ENCODE measurements at regions not wholly inside any gene's neighbourhood (a gene's known extent, or its start where the extent isn't known, plus 50 kb on each side); places are given as distances from the start of the nearest gene placed in this dataset.

GRCh38 chr4:136000246-136000645 is 1532.0 kb downstream of the PCDH18 start:
- in situ Hi-C loops (cut with MboI), result no loop called here
- no peak overlapping the region for H2AFZ ChIP-seq (ENCODE audit: control insufficient read depth, low read depth, low read length)
- TF ChIP-seq PBX3 (IDR thresholded peaks at IDR 0.05; ENCODE audit: insufficient replicate concordance, low read depth, low read length) (no peak), BHLHE40 (IDR thresholded peaks at IDR 0.05; ENCODE audit: borderline replicate concordance in 1 of 2, low read depth in 2 of 2, low read length in 1 of 2) (no peak), CHD4 (IDR thresholded peaks at IDR 0.05) (no peak), HDGF (IDR thresholded peaks at IDR 0.05) (no peak), CBX3 (IDR thresholded peaks at IDR 0.05; ENCODE audit: borderline replicate concordance, low read depth) (no peak), ESRRA (IDR thresholded peaks at IDR 0.05; ENCODE audit: low read length) (no peak)
- H3K27me3 ChIP-seq (replicated peaks in 1 of 2; ENCODE audit: control insufficient read depth in 2 of 2, insufficient read depth in 2 of 2, low read length in 1 of 2), result no peaks in the 10 kb centered on the region
- ATAC-seq, result no peak
- ChIA-PET RAD21 (ENCODE audit: unreplicated experiment) (no interaction called here), CTCF (no interaction called here), SMC1A (ENCODE audit: uncharacterized antibody, unreplicated experiment) (no interaction called here), POLR2A (no interaction called here)
- no peaks in the 10 kb centered on the region for H3K9me3 ChIP-seq (replicated peaks; ENCODE audit: control insufficient read depth, insufficient read depth, low read length)
- no peaks in the 10 kb centered on the region for H3K4me1 ChIP-seq (ENCODE audit: control insufficient read depth, insufficient read depth, low read length)
- no peak for FAIRE-seq
- H3K9ac ChIP-seq (ENCODE audit: control insufficient read depth, insufficient read depth, low read length), result no peak overlapping the region
- H3K36me3 ChIP-seq (ENCODE audit: control insufficient read depth in 2 of 2, insufficient read depth in 2 of 2, low read length in 1 of 2), result no peaks in the 10 kb centered on the region
- BruUV-seq (replicated peaks), result no TSS peak
- H4K20me1 ChIP-seq (ENCODE audit: control insufficient read depth, insufficient read depth), result no peaks in the 10 kb centered on the region
- intact Hi-C loops (cut with micrococcal nuclease; ENCODE audit: unreplicated experiment), result no loop called here
- WGBS (ENCODE audit: insufficient coverage, insufficient replicate concordance, low lambda C conversion rate, missing lambda C conversion rate), result 0% methylated on average over 1 of the region's 1 CpG
- no peak overlapping the region for H3K27ac ChIP-seq (ENCODE audit: control insufficient read depth, insufficient read depth)
- H3K4me3 ChIP-seq, result no peak overlapping the region
- no peaks in the 10 kb centered on the region for H3K79me2 ChIP-seq (ENCODE audit: control insufficient read depth, insufficient read depth, low read length)
- no peak for DNase-seq (ENCODE audit: low read depth, low spot score)
- no peak overlapping the region for H3K4me2 ChIP-seq (ENCODE audit: control insufficient read depth, insufficient read depth)

GRCh38 chr4:135994360-135994759 is 1537.9 kb downstream of the PCDH18 start:
- FAIRE-seq (no peak), ATAC-seq (no peak), DNase-seq (ENCODE audit: low read depth, low spot score) (no peak)
- Histone ChIP-seq H3K4me2 (ENCODE audit: control insufficient read depth, insufficient read depth) (no peak overlapping the region), H3K36me3 (ENCODE audit: control insufficient read depth in 2 of 2, insufficient read depth in 2 of 2, low read length in 1 of 2) (no peaks in the 10 kb centered on the region), H3K79me2 (ENCODE audit: control insufficient read depth, insufficient read depth, low read length) (no peaks in the 10 kb centered on the region), H4K20me1 (ENCODE audit: control insufficient read depth, insufficient read depth) (no peaks in the 10 kb centered on the region), H3K27ac (ENCODE audit: control insufficient read depth, insufficient read depth) (no peak overlapping the region), H3K27me3 (replicated peaks in 1 of 2; ENCODE audit: control insufficient read depth in 2 of 2, insufficient read depth in 2 of 2, low read length in 1 of 2) (no peaks in the 10 kb centered on the region), H2AFZ (ENCODE audit: control insufficient read depth, low read depth, low read length) (no peak overlapping the region), H3K9me3 (replicated peaks; ENCODE audit: control insufficient read depth, insufficient read depth, low read length) (no peaks in the 10 kb centered on the region), H3K9ac (ENCODE audit: control insufficient read depth, insufficient read depth, low read length) (no peak overlapping the region), H3K4me1 (ENCODE audit: control insufficient read depth, insufficient read depth, low read length) (no peaks in the 10 kb centered on the region), H3K4me3 (no peak overlapping the region)
- no TSS peak for BruUV-seq (replicated peaks)
- RAD21 ChIA-PET (ENCODE audit: unreplicated experiment), result no interaction called here
- WGBS (ENCODE audit: insufficient coverage, insufficient replicate concordance, low lambda C conversion rate, missing lambda C conversion rate), result 23% methylated on average over 7 of the region's 7 CpGs
- intact Hi-C loops (cut with micrococcal nuclease; ENCODE audit: unreplicated experiment), result no loop called here
- SMC1A ChIA-PET (ENCODE audit: uncharacterized antibody, unreplicated experiment), result no interaction called here
- POLR2A ChIA-PET, result no interaction called here
- in situ Hi-C loops (cut with MboI), result no loop called here
- CTCF ChIA-PET, result no interaction called here
- no peak for TF ChIP-seq CBX3 (IDR thresholded peaks at IDR 0.05; ENCODE audit: borderline replicate concordance, low read depth)
- no peak for TF ChIP-seq IRF4 (IDR thresholded peaks at IDR 0.05; ENCODE audit: low read depth, low read length)
- no peak for TF ChIP-seq ZSCAN29 (IDR thresholded peaks at IDR 0.05)
- no peak for TF ChIP-seq SREBF2 (IDR thresholded peaks at IDR 0.05; ENCODE audit: low read length)
- no peak for TF ChIP-seq NR2C1 (IDR thresholded peaks at IDR 0.05)
- TF ChIP-seq HDAC6 (IDR thresholded peaks at IDR 0.05; ENCODE audit: unreplicated experiment), result no peak
- TF ChIP-seq RAD51 (IDR thresholded peaks at IDR 0.05), result no peak
- TF ChIP-seq CBFB (IDR thresholded peaks at IDR 0.05; ENCODE audit: low read depth), result no peak
- no peak for TF ChIP-seq BHLHE40 (IDR thresholded peaks at IDR 0.05; ENCODE audit: borderline replicate concordance in 1 of 2, low read depth in 2 of 2, low read length in 1 of 2)
- no peak for TF ChIP-seq ATF7 (IDR thresholded peaks at IDR 0.05; ENCODE audit: low read depth)
- TF ChIP-seq TAF1 (IDR thresholded peaks at IDR 0.05; ENCODE audit: borderline replicate concordance, low read depth, low read length), result no peak
- TF ChIP-seq ZBTB11 (CRISPR knock-in tag; IDR thresholded peaks at IDR 0.05), result no peak
- no peak for TF ChIP-seq TCF12 (IDR thresholded peaks at IDR 0.05; ENCODE audit: low read depth, low read length)
